Caco-2 (cell line): ENCODE measurements at regions not wholly inside any gene's neighbourhood (a gene's known extent, or its start where the extent isn't known, plus 50 kb on each side); places are given as distances from the start of the nearest gene placed in this dataset.
"Not testable (repeated sequence)": the region's sequence is repeated elsewhere in the genome, so short reads cannot be mapped to it uniquely, and the experiment has no call there.

Source experiments
- BruUV-seq: library from RNA; stranded (reverse); fragments of 400-500 nt; replicated peaks from 2 replicates; lab custom pipeline; 2021; lab: Mats Ljungman, UMichigan
- CTCF ChIA-PET: fragments of 300-600 bp; sonication (Branson Sonifier 250); formaldehyde crosslinking; loops from one replicate; lab custom pipeline; 2022; ENCODE audit warnings: antibody characterized with exemption; lab: Charles Lee
- POLR2A ChIA-PET: fragments of 300-600 bp; sonication (Branson Sonifier 250); formaldehyde crosslinking; loops from one replicate; lab custom pipeline; 2022; ENCODE audit warnings: antibody characterized with exemption; lab: Charles Lee
- DNase-seq, 2 experiments: peaks; one replicate each; pipeline versions ENCODE4 v3.0.0 to v3.0.0-alpha.2; 2020 to 2022
- H3K27me3 ChIP-seq: replicated peaks from 2 replicates; pipeline ENCODE4 v1.6.0; 2011; ENCODE audit warnings: low read length; ENCODE audit not compliant: control insufficient read depth, insufficient read depth
- H3K36me3 ChIP-seq: 2 replicates; pipeline ENCODE4 v1.5.1; 2011; ENCODE audit warnings: low read length; ENCODE audit not compliant: control insufficient read depth, insufficient read depth
- H3K4me1 ChIP-seq: fragments of 250-450 bp; sonication (Bioruptor Pico); 2 replicates; pipeline ENCODE4 v1.5.1; 2020; ENCODE audit warnings: mild to moderate bottlenecking
- H3K4me3 ChIP-seq: 2 replicates; pipeline ENCODE4 v1.5.1; 2011; ENCODE audit warnings: low read depth, mild to moderate bottlenecking, control low read depth, low read length
- H3K9me3 ChIP-seq: fragments of 250-450 bp; sonication (Bioruptor Pico); 2 replicates; pipeline ENCODE4 v1.5.1; 2020; ENCODE audit warnings: mild to moderate bottlenecking, moderate library complexity
- H3K27ac Mint-ChIP-seq: one replicate; pipeline ENCODE4 v1.8.0; 2022; ENCODE audit warnings: mixed read lengths; ENCODE audit not compliant: unreplicated experiment
- H3K27me3 Mint-ChIP-seq: one replicate; pipeline ENCODE4 v1.8.0; 2022; ENCODE audit warnings: mixed read lengths; ENCODE audit not compliant: insufficient read depth, unreplicated experiment
- H3K36me3 Mint-ChIP-seq: one replicate; pipeline ENCODE4 v1.8.0; 2022; ENCODE audit warnings: mild to moderate bottlenecking, mixed read lengths; ENCODE audit not compliant: insufficient read depth, unreplicated experiment
- H3K4me1 Mint-ChIP-seq: one replicate; pipeline ENCODE4 v1.8.0; 2022; ENCODE audit warnings: low read depth, mixed read lengths; ENCODE audit not compliant: unreplicated experiment
- H3K4me3 Mint-ChIP-seq: one replicate; pipeline ENCODE4 v1.8.0; 2022; ENCODE audit warnings: mild to moderate bottlenecking, moderate library complexity, mixed read lengths; ENCODE audit not compliant: unreplicated experiment
- H3K9me3 Mint-ChIP-seq: one replicate; pipeline ENCODE4 v1.8.0; 2022; ENCODE audit warnings: mixed read lengths; ENCODE audit not compliant: unreplicated experiment
- CTCF ChIP-seq, 2 experiments: fragments of 200-600 bp in 1 of 2; IDR thresholded peaks; 1 replicate in 1 of 2; 2 replicates in 1 of 2; pipeline versions ENCODE4 v1.5.1 to v1.8.0; 2011 to 2022; ENCODE audit warnings: antibody characterized with exemption in 1 of 2, control low read depth in 1 of 2, inconsistent platforms in 1 of 2, low read depth in 1 of 2, low read length in 1 of 2, mild to moderate bottlenecking in 1 of 2, moderate library complexity in 1 of 2; ENCODE audit not compliant: insufficient read depth in 1 of 2, severe bottlenecking in 1 of 2, unreplicated experiment in 1 of 2
- intact Hi-C: fragments of 100-400 bp; cut with micrococcal nuclease; formaldehyde crosslinking; loops from one replicate; pipeline ENCODE4 v1.10.0; 2022; ENCODE audit not compliant: unreplicated experiment

GRCh38 chr12:30529489-30530269 lies 166.0 kb downstream of the IPO8 start:
- ChIA-PET POLR2A (no interaction called here), CTCF (no interaction called here)
- intact Hi-C loops: no loop called here

GRCh38 chr12:30525171-30525570 lies 170.5 kb downstream of the IPO8 start:
- no peaks in the 10 kb centered on the region for H3K4me1 Mint-ChIP-seq
- no peak overlapping the region for H3K27ac Mint-ChIP-seq
- H3K27me3 ChIP-seq: no peaks in the 10 kb centered on the region
- no peaks in the 10 kb centered on the region for H3K36me3 Mint-ChIP-seq
- H3K4me3 ChIP-seq: no peak overlapping the region
- no peak for DNase-seq
- H3K4me1 ChIP-seq: no peaks in the 10 kb centered on the region
- peaks cover 4% of the 10 kb centered on the region for H3K27me3 Mint-ChIP-seq
- BruUV-seq: no TSS peak
- no peaks in the 10 kb centered on the region for H3K9me3 ChIP-seq
- CTCF ChIA-PET: no interaction called here
- intact Hi-C loops: no loop called here
- TF ChIP-seq CTCF (IDR thresholded peaks at IDR 0.05; ENCODE audit: insufficient read depth in 1 of 2, low read depth in 1 of 2, low read length in 1 of 2, severe bottlenecking in 1 of 2, unreplicated experiment in 1 of 2): no peak
- H3K36me3 ChIP-seq: no peaks in the 10 kb centered on the region
- no peaks in the 10 kb centered on the region for H3K9me3 Mint-ChIP-seq
- H3K4me3 Mint-ChIP-seq: no peak overlapping the region
- POLR2A ChIA-PET: no interaction called here

More at GRCh38 chr12:30529489-30530269, 166.0 kb downstream of the IPO8 start:
- no TSS peak for BruUV-seq
- Histone ChIP-seq H3K36me3 (no peaks in the 10 kb centered on the region), H3K4me3 (no peak overlapping the region), H3K4me1 (no peaks in the 10 kb centered on the region), H3K9me3 (no peaks in the 10 kb centered on the region), H3K27me3 (no peaks in the 10 kb centered on the region)
- no peaks in the 10 kb centered on the region for H3K36me3 Mint-ChIP-seq
- no peak overlapping the region for H3K4me3 Mint-ChIP-seq
- no peaks in the 10 kb centered on the region for H3K4me1 Mint-ChIP-seq
- no peak overlapping the region for H3K27ac Mint-ChIP-seq
- TF ChIP-seq CTCF (IDR thresholded peaks at IDR 0.05; ENCODE audit: insufficient read depth in 1 of 2, low read depth in 1 of 2, low read length in 1 of 2, severe bottlenecking in 1 of 2, unreplicated experiment in 1 of 2): no peak
- H3K9me3 Mint-ChIP-seq: no peaks in the 10 kb centered on the region
- DNase-seq: no peak
- H3K27me3 Mint-ChIP-seq: peaks cover 8% of the 10 kb centered on the region

- H3K4me1 ChIP-seq, H3K27ac Mint-ChIP-seq, H3K4me3 Mint-ChIP-seq, H3K9me3 ChIP-seq, H3K4me3 ChIP-seq, CTCF ChIA-PET, H3K4me1 Mint-ChIP-seq, H3K27me3 Mint-ChIP-seq, H3K36me3 Mint-ChIP-seq, POLR2A ChIA-PET, DNase-seq, H3K36me3 ChIP-seq, intact Hi-C loops, H3K27me3 ChIP-seq, BruUV-seq, H3K9me3 Mint-ChIP-seq: not testable (repeated sequence)
Measured at GRCh38 chr12:30520285-30520684, 175.4 kb downstream of the IPO8 start.
